ENCODE measurements at regions not wholly inside any gene's neighbourhood (a gene's known extent, or its start where the extent isn't known, plus 50 kb on each side); places are given as distances from the start of the nearest gene placed in this dataset.
A peak's percentile ranks its signal among the peaks of the same experiment; 100 is the strongest.

DNA sequence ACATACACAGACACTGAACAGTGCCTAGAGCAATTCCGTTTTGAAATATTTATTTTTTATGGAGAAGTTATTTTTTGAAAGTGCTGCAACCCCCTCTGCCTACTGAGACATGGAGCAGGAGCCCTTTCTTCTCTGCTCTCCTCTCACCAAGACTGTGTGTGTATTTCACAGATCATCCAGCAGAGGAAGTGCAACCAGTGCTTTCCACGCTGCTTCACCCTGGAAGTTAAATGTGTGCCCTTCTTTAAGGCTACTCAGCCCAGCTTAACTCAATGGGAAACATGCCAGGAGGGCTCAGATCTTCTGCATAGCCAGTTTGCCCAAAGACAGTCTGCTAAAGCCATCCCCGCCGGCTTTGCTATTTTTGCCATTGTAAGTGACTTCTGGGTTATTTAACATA is 606.3 kb downstream of the TLE1 start:
- ATAC-seq: no peak

DNA sequence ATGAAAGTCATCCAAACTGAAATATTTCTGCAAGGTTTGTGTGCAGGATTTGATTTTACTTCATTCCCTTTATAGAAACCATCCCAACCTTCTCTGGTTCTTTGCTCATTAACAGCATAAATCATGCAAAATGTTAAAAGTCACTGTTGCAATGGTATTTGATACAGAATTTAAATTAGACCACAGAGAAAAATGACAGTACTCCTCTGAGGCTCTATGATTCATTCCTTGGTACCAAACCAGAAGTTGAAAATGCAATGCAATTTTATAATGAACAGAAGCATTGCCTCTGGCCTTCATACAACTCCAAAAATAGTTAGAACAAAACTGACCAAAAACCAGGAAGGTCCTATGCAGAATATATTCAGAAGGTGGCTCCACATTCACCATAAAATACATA is 607.1 kb downstream of the TLE1 start:
- H3K27me3 ChIP-seq (ENCODE audit: control insufficient read depth, insufficient read depth, low read length): no peaks in the 10 kb centered on the region
- no peak overlapping the region for H3K27ac ChIP-seq (ENCODE audit: low read length)
- H3K4me1 ChIP-seq (ENCODE audit: control insufficient read depth, insufficient read depth, low read length): no peaks in the 10 kb centered on the region
- in situ Hi-C loops (cut with HindIII; ENCODE audit: low pct_unique_long_range_greater_than_20kb, low sequenced_read_pairs): no loop called here
- intact Hi-C loops (cut with micrococcal nuclease; ENCODE audit: unreplicated experiment): no loop called here
- ChIA-PET CTCF (no interaction called here), POLR2A (no interaction called here)
- no peaks in the 10 kb centered on the region for H3K9me3 ChIP-seq (ENCODE audit: control insufficient read depth, insufficient read depth, low read depth, low read length)
- H3K4me3 ChIP-seq (ENCODE audit: low read depth in 2 of 2, low read length in 2 of 2): no peak overlapping the region
- H3K36me3 ChIP-seq (ENCODE audit: control insufficient read depth, insufficient read depth, low read length): no peaks in the 10 kb centered on the region
- ATAC-seq: no peak
- BruUV-seq (replicated peaks): no TSS peak
- TF ChIP-seq, protein P1, sequence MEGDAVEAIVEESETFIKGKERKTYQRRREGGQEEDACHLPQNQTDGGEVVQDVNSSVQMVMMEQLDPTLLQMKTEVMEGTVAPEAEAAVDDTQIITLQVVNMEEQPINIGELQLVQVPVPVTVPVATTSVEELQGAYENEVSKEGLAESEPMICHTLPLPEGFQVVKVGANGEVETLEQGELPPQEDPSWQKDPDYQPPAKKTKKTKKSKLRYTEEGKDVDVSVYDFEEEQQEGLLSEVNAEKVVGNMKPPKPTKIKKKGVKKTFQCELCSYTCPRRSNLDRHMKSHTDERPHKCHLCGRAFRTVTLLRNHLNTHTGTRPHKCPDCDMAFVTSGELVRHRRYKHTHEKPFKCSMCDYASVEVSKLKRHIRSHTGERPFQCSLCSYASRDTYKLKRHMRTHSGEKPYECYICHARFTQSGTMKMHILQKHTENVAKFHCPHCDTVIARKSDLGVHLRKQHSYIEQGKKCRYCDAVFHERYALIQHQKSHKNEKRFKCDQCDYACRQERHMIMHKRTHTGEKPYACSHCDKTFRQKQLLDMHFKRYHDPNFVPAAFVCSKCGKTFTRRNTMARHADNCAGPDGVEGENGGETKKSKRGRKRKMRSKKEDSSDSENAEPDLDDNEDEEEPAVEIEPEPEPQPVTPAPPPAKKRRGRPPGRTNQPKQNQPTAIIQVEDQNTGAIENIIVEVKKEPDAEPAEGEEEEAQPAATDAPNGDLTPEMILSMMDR (IDR thresholded peaks at IDR 0.05): no peak
- no peak for TF ChIP-seq POLR2AphosphoS5 (IDR thresholded peaks at IDR 0.05; ENCODE audit: low read depth, low read length)
- DNase-seq (ENCODE audit: low read depth, low spot score): no peak

More for the DNA sequence above, 606.3 kb downstream of the TLE1 start:
- CTCF ChIA-PET: no interaction called here
- H3K27me3 ChIP-seq (ENCODE audit: control insufficient read depth, insufficient read depth, low read length): no peaks in the 10 kb centered on the region
- no peak overlapping the region for H3K27ac ChIP-seq (ENCODE audit: low read length)
- no peak for TF ChIP-seq SIN3A (IDR thresholded peaks at IDR 0.05; ENCODE audit: borderline replicate concordance, insufficient read depth, low read depth, low read length)
- TF ChIP-seq, protein P1 (IDR thresholded peaks at IDR 0.05): peak; percentile 17; the same call in 1 of the 2 replicates
- POLR2A ChIA-PET: no interaction called here
- BruUV-seq (replicated peaks): no TSS peak
- DNase-seq (ENCODE audit: low read depth, low spot score): no peak
- intact Hi-C loops (cut with micrococcal nuclease; ENCODE audit: unreplicated experiment): no loop called here
- H3K36me3 ChIP-seq (ENCODE audit: control insufficient read depth, insufficient read depth, low read length): no peaks in the 10 kb centered on the region
- H3K4me1 ChIP-seq (ENCODE audit: control insufficient read depth, insufficient read depth, low read length): no peaks in the 10 kb centered on the region
- no peaks in the 10 kb centered on the region for H3K9me3 ChIP-seq (ENCODE audit: control insufficient read depth, insufficient read depth, low read depth, low read length)
- in situ Hi-C loops (cut with HindIII; ENCODE audit: low pct_unique_long_range_greater_than_20kb, low sequenced_read_pairs): no loop called here
- no peak overlapping the region for H3K4me3 ChIP-seq (ENCODE audit: low read depth in 2 of 2, low read length in 2 of 2)

DNA sequence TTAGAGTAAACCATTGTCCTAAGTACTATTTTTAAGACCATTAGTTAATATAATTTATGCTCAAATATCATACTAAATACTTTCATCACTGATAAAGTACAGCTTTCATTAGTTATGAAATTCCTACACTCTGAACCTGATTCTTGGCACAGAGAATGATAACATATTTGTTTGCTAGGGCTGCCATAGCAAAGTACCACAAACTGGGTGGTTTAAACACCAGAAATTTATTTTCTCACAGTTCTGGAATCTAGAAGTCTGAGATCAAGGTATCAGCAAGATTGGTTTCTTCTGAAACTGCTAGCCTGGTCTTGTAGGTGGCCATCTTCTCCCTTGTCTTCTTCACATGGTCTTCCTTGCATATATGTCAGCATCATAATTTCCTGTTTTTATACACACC is 608.4 kb downstream of the TLE1 start:
- Histone ChIP-seq H3K4me1 (ENCODE audit: control insufficient read depth, insufficient read depth, low read length) (no peaks in the 10 kb centered on the region), H3K4me3 (ENCODE audit: low read depth in 2 of 2, low read length in 2 of 2) (no peak overlapping the region), H3K27me3 (ENCODE audit: control insufficient read depth, insufficient read depth, low read length) (no peaks in the 10 kb centered on the region), H3K36me3 (ENCODE audit: control insufficient read depth, insufficient read depth, low read length) (no peaks in the 10 kb centered on the region), H3K9me3 (ENCODE audit: control insufficient read depth, insufficient read depth, low read depth, low read length) (no peaks in the 10 kb centered on the region), H3K27ac (ENCODE audit: low read length) (no peak overlapping the region)
- ChIA-PET POLR2A (no interaction called here), CTCF (no interaction called here)
- in situ Hi-C loops (cut with HindIII; ENCODE audit: low pct_unique_long_range_greater_than_20kb, low sequenced_read_pairs): no loop called here
- no TSS peak for BruUV-seq (replicated peaks)
- ATAC-seq (no peak), DNase-seq (ENCODE audit: low read depth, low spot score) (no peak)
- no peak for TF ChIP-seq TCF7L2 (IDR thresholded peaks at IDR 0.05; ENCODE audit: low read depth, low read length)
- TF ChIP-seq, protein P1 (IDR thresholded peaks at IDR 0.05): no peak
- no peak for TF ChIP-seq POLR2AphosphoS5 (IDR thresholded peaks at IDR 0.05; ENCODE audit: low read depth, low read length)
- TF ChIP-seq, protein P2, sequence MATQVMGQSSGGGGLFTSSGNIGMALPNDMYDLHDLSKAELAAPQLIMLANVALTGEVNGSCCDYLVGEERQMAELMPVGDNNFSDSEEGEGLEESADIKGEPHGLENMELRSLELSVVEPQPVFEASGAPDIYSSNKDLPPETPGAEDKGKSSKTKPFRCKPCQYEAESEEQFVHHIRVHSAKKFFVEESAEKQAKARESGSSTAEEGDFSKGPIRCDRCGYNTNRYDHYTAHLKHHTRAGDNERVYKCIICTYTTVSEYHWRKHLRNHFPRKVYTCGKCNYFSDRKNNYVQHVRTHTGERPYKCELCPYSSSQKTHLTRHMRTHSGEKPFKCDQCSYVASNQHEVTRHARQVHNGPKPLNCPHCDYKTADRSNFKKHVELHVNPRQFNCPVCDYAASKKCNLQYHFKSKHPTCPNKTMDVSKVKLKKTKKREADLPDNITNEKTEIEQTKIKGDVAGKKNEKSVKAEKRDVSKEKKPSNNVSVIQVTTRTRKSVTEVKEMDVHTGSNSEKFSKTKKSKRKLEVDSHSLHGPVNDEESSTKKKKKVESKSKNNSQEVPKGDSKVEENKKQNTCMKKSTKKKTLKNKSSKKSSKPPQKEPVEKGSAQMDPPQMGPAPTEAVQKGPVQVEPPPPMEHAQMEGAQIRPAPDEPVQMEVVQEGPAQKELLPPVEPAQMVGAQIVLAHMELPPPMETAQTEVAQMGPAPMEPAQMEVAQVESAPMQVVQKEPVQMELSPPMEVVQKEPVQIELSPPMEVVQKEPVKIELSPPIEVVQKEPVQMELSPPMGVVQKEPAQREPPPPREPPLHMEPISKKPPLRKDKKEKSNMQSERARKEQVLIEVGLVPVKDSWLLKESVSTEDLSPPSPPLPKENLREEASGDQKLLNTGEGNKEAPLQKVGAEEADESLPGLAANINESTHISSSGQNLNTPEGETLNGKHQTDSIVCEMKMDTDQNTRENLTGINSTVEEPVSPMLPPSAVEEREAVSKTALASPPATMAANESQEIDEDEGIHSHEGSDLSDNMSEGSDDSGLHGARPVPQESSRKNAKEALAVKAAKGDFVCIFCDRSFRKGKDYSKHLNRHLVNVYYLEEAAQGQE (IDR thresholded peaks at IDR 0.05; ENCODE audit: insufficient read depth in 1 of 2, low read depth in 2 of 2, low read length in 1 of 2): no peak
- TF ChIP-seq SIN3A (IDR thresholded peaks at IDR 0.05; ENCODE audit: borderline replicate concordance, insufficient read depth, low read depth, low read length): no peak
- intact Hi-C loops (cut with micrococcal nuclease; ENCODE audit: unreplicated experiment): no loop called here

Measured in Panc1 (cell line).